Neuronal stem cell (in vitro differentiated cells): ENCODE measurements at regions not wholly inside any gene's neighbourhood (a gene's known extent, or its start where the extent isn't known, plus 50 kb on each side); places are given as distances from the start of the nearest gene placed in this dataset.

ENCODE experiments used
- DNase-seq: peaks from one replicate; pipeline ENCODE4 v3.0.0-alpha.2; 2013; ENCODE audit warnings: low spot score
- H2AFZ ChIP-seq: one replicate; pipeline ENCODE4 v1.6.1; 2013; ENCODE audit warnings: mild to moderate bottlenecking, low read length, inconsistent platforms
- H2AK5ac ChIP-seq: 2 replicates; pipeline ENCODE4 v1.6.1; 2013; ENCODE audit warnings: low read depth, mild to moderate bottlenecking, inconsistent platforms, low read length, moderate library complexity, mixed read lengths
- H2BK120ac ChIP-seq: 2 replicates; pipeline ENCODE4 v1.6.1; 2013; ENCODE audit warnings: low read depth, mild to moderate bottlenecking, inconsistent platforms, low read length, moderate library complexity, mixed read lengths
- H2BK12ac ChIP-seq: one replicate; pipeline ENCODE4 v1.6.1; 2013; ENCODE audit warnings: low read length, inconsistent platforms
- H2BK15ac ChIP-seq: 2 replicates; pipeline ENCODE4 v1.6.1; 2013; ENCODE audit warnings: mild to moderate bottlenecking, low read length, inconsistent platforms, mixed read lengths
- H2BK5ac ChIP-seq: one replicate; pipeline ENCODE4 v1.6.1; 2013; ENCODE audit warnings: inconsistent platforms, mild to moderate bottlenecking, low read length, moderate library complexity
- H3K14ac ChIP-seq: one replicate; pipeline ENCODE4 v1.6.1; 2013; ENCODE audit warnings: low read length, inconsistent platforms
- H3K18ac ChIP-seq: 2 replicates; pipeline ENCODE4 v1.6.1; 2013; ENCODE audit warnings: low read length, inconsistent platforms
- H3K23ac ChIP-seq: 2 replicates; pipeline ENCODE4 v1.6.1; 2013; ENCODE audit warnings: low read depth, mild to moderate bottlenecking, mixed read lengths, low read length, inconsistent platforms; ENCODE audit not compliant: poor library complexity
- H3K27ac ChIP-seq: replicated peaks from 3 replicates; pipeline ENCODE4 v1.5.1; 2013; ENCODE audit warnings: low read length, inconsistent platforms
- H3K27me3 ChIP-seq, 3 experiments: 2 replicates each; pipeline ENCODE4 v1.6.1; 2013; ENCODE audit warnings: low read length in 3 of 3, mild to moderate bottlenecking in 2 of 3, inconsistent platforms in 1 of 3, low read depth in 1 of 3, mixed read lengths in 1 of 3, moderate library complexity in 1 of 3; ENCODE audit not compliant: control insufficient read depth in 3 of 3, insufficient read depth in 3 of 3
- H3K36me3 ChIP-seq, 2 donors: replicated peaks in 1 of 2; 2 replicates each; pipeline ENCODE4 v1.6.1; 2013; ENCODE audit warnings: low read length in 2 of 2; ENCODE audit not compliant: control insufficient read depth in 2 of 2, insufficient read depth in 2 of 2
- H3K4ac ChIP-seq: 2 replicates; pipeline ENCODE4 v1.6.1; 2013; ENCODE audit warnings: inconsistent platforms, mild to moderate bottlenecking, low read length, moderate library complexity
- H3K4me1 ChIP-seq, 2 donors: 1 replicate in 1 of 2; 2 replicates in 1 of 2; pipeline ENCODE4 v1.6.1; 2013; ENCODE audit warnings: low read length in 2 of 2, low read depth in 1 of 2; ENCODE audit not compliant: control insufficient read depth in 2 of 2, insufficient read depth in 1 of 2
- H3K4me2 ChIP-seq: one replicate; pipeline ENCODE4 v1.6.1; 2013; ENCODE audit warnings: mild to moderate bottlenecking, low read length, inconsistent platforms; ENCODE audit not compliant: insufficient read depth, poor library complexity, severe bottlenecking
- H3K4me3 ChIP-seq, 2 donors: 2 replicates each; pipeline ENCODE4 v1.5.1; 2013; ENCODE audit warnings: low read length in 2 of 2, mild to moderate bottlenecking in 2 of 2, inconsistent platforms in 1 of 2, moderate library complexity in 1 of 2
- H3K79me1 ChIP-seq: one replicate; pipeline ENCODE4 v1.6.1; 2013; ENCODE audit warnings: low read depth, mild to moderate bottlenecking, inconsistent platforms, low read length, moderate library complexity
- H3K9ac ChIP-seq: one replicate; pipeline ENCODE4 v1.6.1; 2013; ENCODE audit warnings: mild to moderate bottlenecking, low read depth, low read length, inconsistent platforms; ENCODE audit not compliant: poor library complexity
- H3K9me3 ChIP-seq, 2 donors: replicated peaks in 1 of 2; 2 replicates each; pipeline versions ENCODE3 to v1.6.1; 2013; ENCODE audit warnings: low read length in 2 of 2, mild to moderate bottlenecking in 2 of 2, inconsistent platforms in 1 of 2, low read depth in 1 of 2, mixed read lengths in 1 of 2, moderate library complexity in 1 of 2; ENCODE audit not compliant: control insufficient read depth in 2 of 2, insufficient read depth in 1 of 2
- H4K8ac ChIP-seq: one replicate; pipeline ENCODE4 v1.6.1; 2013; ENCODE audit warnings: low read depth, mild to moderate bottlenecking, inconsistent platforms, low read length, moderate library complexity
- H4K91ac ChIP-seq: one replicate; pipeline ENCODE4 v1.6.1; 2013; ENCODE audit warnings: low read length, low read depth, mild to moderate bottlenecking, inconsistent platforms; ENCODE audit not compliant: poor library complexity
- WGBS, 2 donors: extraction: QIAGEN DNeasy Blood & Tissue Kit; methylation state at CpG; one replicate each; pipeline ENCODE4 v1.1.7; 2013; ENCODE audit warnings: missing lambda C conversion rate in 2 of 2, mixed read lengths in 1 of 2; ENCODE audit not compliant: insufficient read length in 2 of 2, insufficient replicate concordance in 1 of 2; ENCODE audit errors: extremely low coverage in 2 of 2; 5-methylcytosine and 5-hydroxymethylcytosine counted together

- Histone ChIP-seq H3K9ac (no peak overlapping the region), H2BK12ac (no peak overlapping the region), H3K14ac (no peak overlapping the region), H3K36me3 (no peaks in the 10 kb centered on the region), H2BK120ac (no peak overlapping the region), H3K18ac (no peak overlapping the region), H3K4me1 (peaks cover 0 to 2% of the 10 kb centered on the region in 2 donors), H3K27ac (no peak overlapping the region), H4K8ac (no peak overlapping the region), H3K27me3 (no peaks in the 10 kb centered on the region), H2BK5ac (no peak overlapping the region), H3K4me2 (no peak overlapping the region), H3K4me3 (no peak overlapping the region), H2AK5ac (no peak overlapping the region), H4K91ac (no peak overlapping the region), H3K23ac (no peak overlapping the region), H3K9me3 (peaks cover 6 to 7% of the 10 kb centered on the region in 2 donors), H3K4ac (no peak overlapping the region), H2BK15ac (no peak overlapping the region), H2AFZ (no peak overlapping the region), H3K79me1 (no peaks in the 10 kb centered on the region)
- no peak for DNase-seq
Measured at GRCh38 chr2:146461068-146461467, 1383.8 kb upstream of the ACVR2A start.

- H3K9me3 ChIP-seq, result peaks cover 6 to 7% of the 10 kb centered on the region in 2 donors
Measured at GRCh38 chr2:146458585-146458984, 1386.2 kb upstream of the ACVR2A start.

GRCh38 chr2:146457221-146457620 lies 1387.6 kb upstream of the ACVR2A start:
- Histone ChIP-seq H3K27ac (no peak overlapping the region), H3K79me1 (no peaks in the 10 kb centered on the region), H3K18ac (no peak overlapping the region), H2AFZ (no peak overlapping the region), H3K4me3 (no peak overlapping the region), H3K9ac (no peak overlapping the region), H2BK120ac (no peak overlapping the region), H2BK5ac (no peak overlapping the region), H3K27me3 (no peaks in the 10 kb centered on the region), H2BK12ac (no peak overlapping the region), H3K23ac (no peak overlapping the region), H3K36me3 (no peaks in the 10 kb centered on the region), H3K9me3 (peaks cover 4 to 7% of the 10 kb centered on the region in 2 donors), H2AK5ac (no peak overlapping the region), H4K8ac (no peak overlapping the region), H3K4ac (no peak overlapping the region), H3K14ac (no peak overlapping the region), H3K4me1 (no peaks in the 10 kb centered on the region), H4K91ac (no peak overlapping the region), H2BK15ac (no peak overlapping the region), H3K4me2 (no peak overlapping the region)
- no CpG with 5 or more reads among the region's 4 CpGs for WGBS, 2 donors
- DNase-seq, result no peak

More at GRCh38 chr2:146458585-146458984, 1386.2 kb upstream of the ACVR2A start:
- Histone ChIP-seq H2AK5ac (no peak overlapping the region), H4K8ac (no peak overlapping the region), H3K79me1 (no peaks in the 10 kb centered on the region), H4K91ac (no peak overlapping the region), H2BK15ac (no peak overlapping the region), H3K27ac (no peak overlapping the region), H3K27me3 (no peaks in the 10 kb centered on the region), H3K23ac (no peak overlapping the region), H3K18ac (no peak overlapping the region), H2BK12ac (no peak overlapping the region), H3K4me2 (no peak overlapping the region), H3K14ac (no peak overlapping the region), H3K36me3 (no peaks in the 10 kb centered on the region), H2BK5ac (no peak overlapping the region), H3K4ac (no peak overlapping the region), H3K4me3 (no peak overlapping the region), H2BK120ac (no peak overlapping the region), H3K4me1 (no peaks in the 10 kb centered on the region), H3K9ac (no peak overlapping the region), H2AFZ (no peak overlapping the region)
- no peak for DNase-seq

- no CpG with 5 or more reads among the region's 1 CpG for WGBS, 2 donors
- Histone ChIP-seq H2AK5ac (no peak overlapping the region), H2BK5ac (no peak overlapping the region), H3K23ac (no peak overlapping the region), H3K4me2 (no peak overlapping the region), H3K14ac (no peak overlapping the region), H3K9ac (no peak overlapping the region), H3K4me3 (no peak overlapping the region), H4K8ac (no peak overlapping the region), H2BK12ac (no peak overlapping the region), H3K27ac (no peak overlapping the region), H3K4ac (no peak overlapping the region), H2BK15ac (no peak overlapping the region), H3K9me3 (peaks cover 4 to 7% of the 10 kb centered on the region in 2 donors), H2AFZ (no peak overlapping the region), H3K27me3 (no peaks in the 10 kb centered on the region), H3K4me1 (no peaks in the 10 kb centered on the region), H2BK120ac (no peak overlapping the region), H3K79me1 (no peaks in the 10 kb centered on the region), H4K91ac (no peak overlapping the region), H3K36me3 (no peaks in the 10 kb centered on the region), H3K18ac (no peak overlapping the region)
- DNase-seq, result no peak
Measured at GRCh38 chr2:146455325-146455724, 1389.5 kb upstream of the ACVR2A start.
